OCI-LY1 (cell line): ENCODE measurements at regions not wholly inside any gene's neighbourhood (a gene's known extent, or its start where the extent isn't known, plus 50 kb on each side); places are given as distances from the start of the nearest gene placed in this dataset.

Source experiments
- EZH2 ChIP-seq: fragments of 200-600 bp; sonication (generic), shearing (Covaris generic); IDR thresholded peaks from 2 replicates; pipeline ENCODE4 v1.8.0; 2017; ENCODE audit warnings: borderline replicate concordance, mixed run types, mild to moderate bottlenecking, antibody characterized with exemption, low read length, moderate library complexity, mixed read lengths
- TF ChIP-seq, protein P1 (sequence below): fragments of 200-600 bp; sonication (generic), shearing (Covaris generic); IDR thresholded peaks from 2 replicates; pipeline ENCODE4 v1.5.1; 2017; ENCODE audit warnings: mild to moderate bottlenecking, antibody characterized with exemption, low read length, moderate library complexity, mixed read lengths

DNA sequence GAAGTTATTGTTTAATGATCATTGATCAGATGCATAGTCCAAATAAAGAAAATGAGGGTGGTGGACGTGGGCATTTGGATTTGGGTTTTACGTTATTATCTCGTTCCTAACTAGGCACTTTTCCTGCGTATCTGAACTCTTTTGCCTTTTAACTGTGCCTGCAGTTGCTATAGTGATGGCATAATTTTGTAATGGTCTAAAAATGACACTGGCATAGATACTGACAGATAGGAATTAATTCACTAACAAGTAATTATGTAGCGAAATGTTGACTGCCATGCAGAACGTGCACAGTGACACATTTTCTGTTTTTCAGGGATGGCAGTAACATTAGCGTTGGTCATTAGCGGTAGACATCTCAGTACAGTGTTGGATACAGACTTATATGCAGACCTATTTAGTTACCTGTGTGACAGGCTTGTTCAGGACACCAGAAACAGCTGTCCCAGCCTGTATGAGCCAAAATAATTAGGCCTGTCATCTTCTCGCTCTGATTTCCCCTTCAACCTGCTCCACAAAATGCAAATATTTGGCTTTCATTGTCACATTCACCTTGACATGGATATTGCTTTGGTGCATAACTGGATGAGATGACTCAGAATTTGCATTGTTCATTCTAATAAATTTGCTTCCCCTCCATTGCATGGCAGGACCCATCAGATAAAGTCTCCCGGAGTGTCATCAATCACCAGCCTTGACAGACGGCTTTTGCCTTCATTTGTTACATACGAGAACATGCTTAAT, 413.3 kb upstream of the IRX1 start:
- TF ChIP-seq, protein P1, sequence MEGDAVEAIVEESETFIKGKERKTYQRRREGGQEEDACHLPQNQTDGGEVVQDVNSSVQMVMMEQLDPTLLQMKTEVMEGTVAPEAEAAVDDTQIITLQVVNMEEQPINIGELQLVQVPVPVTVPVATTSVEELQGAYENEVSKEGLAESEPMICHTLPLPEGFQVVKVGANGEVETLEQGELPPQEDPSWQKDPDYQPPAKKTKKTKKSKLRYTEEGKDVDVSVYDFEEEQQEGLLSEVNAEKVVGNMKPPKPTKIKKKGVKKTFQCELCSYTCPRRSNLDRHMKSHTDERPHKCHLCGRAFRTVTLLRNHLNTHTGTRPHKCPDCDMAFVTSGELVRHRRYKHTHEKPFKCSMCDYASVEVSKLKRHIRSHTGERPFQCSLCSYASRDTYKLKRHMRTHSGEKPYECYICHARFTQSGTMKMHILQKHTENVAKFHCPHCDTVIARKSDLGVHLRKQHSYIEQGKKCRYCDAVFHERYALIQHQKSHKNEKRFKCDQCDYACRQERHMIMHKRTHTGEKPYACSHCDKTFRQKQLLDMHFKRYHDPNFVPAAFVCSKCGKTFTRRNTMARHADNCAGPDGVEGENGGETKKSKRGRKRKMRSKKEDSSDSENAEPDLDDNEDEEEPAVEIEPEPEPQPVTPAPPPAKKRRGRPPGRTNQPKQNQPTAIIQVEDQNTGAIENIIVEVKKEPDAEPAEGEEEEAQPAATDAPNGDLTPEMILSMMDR = no peak
- TF ChIP-seq EZH2 = no peak
